ENCODE measurements at regions not wholly inside any gene's neighbourhood (a gene's known extent, or its start where the extent isn't known, plus 50 kb on each side); places are given as distances from the start of the nearest gene placed in this dataset.

DNA sequence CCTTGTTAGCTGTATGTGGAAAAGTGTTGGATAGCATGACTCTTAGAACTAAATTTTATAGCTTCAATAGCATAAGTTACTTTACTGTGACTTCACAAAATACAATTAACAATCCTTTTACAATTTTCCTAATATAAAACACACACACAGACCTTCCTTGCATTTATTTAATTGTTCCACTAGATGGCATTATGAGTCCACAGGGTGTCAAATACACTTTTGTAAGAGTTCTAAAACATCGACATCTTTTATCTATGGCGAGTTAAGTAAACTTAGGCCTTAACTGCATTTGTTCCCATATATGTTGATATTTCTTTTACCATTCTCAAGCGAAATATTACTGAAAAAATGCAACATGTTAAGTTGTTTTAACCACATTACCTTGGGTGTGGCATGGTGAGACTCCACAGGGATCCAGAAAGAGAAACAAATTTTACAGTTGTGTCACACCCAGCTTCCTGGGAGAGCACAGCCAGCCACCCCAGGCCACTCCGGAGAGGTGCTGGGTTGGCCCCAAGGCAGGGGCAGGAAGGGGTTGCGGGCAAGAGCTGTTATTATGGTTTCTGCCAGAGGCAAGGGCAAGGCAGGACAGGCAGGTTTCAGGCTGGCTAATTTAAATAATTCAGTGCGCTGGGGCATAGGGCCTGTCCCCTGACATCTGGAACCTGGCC lies 312.4 kb upstream of the MC4R start:
- TF ChIP-seq CHD2 (IDR thresholded peaks at IDR 0.05; ENCODE audit: low read length, partially characterized antibody) (no peak), PBX3 (IDR thresholded peaks at IDR 0.05) (no peak), EHF (CRISPR knock-in tag; IDR thresholded peaks at IDR 0.05) (no peak)
- TF ChIP-seq, protein P1, sequence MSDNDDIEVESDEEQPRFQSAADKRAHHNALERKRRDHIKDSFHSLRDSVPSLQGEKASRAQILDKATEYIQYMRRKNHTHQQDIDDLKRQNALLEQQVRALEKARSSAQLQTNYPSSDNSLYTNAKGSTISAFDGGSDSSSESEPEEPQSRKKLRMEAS (IDR thresholded peaks at IDR 0.05) = no peak
